H1 (cell line): ENCODE measurements at regions not wholly inside any gene's neighbourhood (a gene's known extent, or its start where the extent isn't known, plus 50 kb on each side); places are given as distances from the start of the nearest gene placed in this dataset.

ENCODE experiments used
- CTCF ChIA-PET: fragments of 300-600 bp; sonication (Branson Sonifier 250); formaldehyde crosslinking; loops from one replicate; lab custom pipeline; 2021; ENCODE audit not compliant: partially characterized antibody; lab: Charles Lee
- POLR2A ChIA-PET: fragments of 300-600 bp; sonication (Branson Sonifier 250); formaldehyde crosslinking; loops from one replicate; lab custom pipeline; 2021; ENCODE audit warnings: inconsistent platforms; ENCODE audit not compliant: partially characterized antibody; lab: Charles Lee
- DNase-seq, 2 experiments: peaks; one replicate each; pipeline versions ENCODE4 v3.0.0 to v3.0.0-alpha.2; 2010 to 2022; ENCODE audit warnings: low spot score in 2 of 2, low read depth in 1 of 2, mixed read lengths in 1 of 2
- FAIRE-seq: peaks from 2 replicates; lab custom pipeline; 2011; peaks lifted over from hg19 to GRCh38; lab: Jason Lieb, UNC
- H2AFZ ChIP-seq: 2 replicates; pipeline ENCODE4 v1.8.1; 2012; ENCODE audit warnings: low read length, inconsistent platforms
- H2AK5ac ChIP-seq: 2 replicates; pipeline ENCODE4 v1.6.1; 2013; ENCODE audit warnings: low read depth, low read length
- H2BK120ac ChIP-seq: replicated peaks from 2 replicates; pipeline ENCODE3; 2013; ENCODE audit warnings: low read depth, low read length, inconsistent platforms
- H2BK12ac ChIP-seq: 2 replicates; pipeline ENCODE4 v1.6.1; 2013; ENCODE audit warnings: low read depth, low read length
- H2BK15ac ChIP-seq: 2 replicates; pipeline ENCODE4 v1.6.1; 2013; ENCODE audit warnings: low read length
- H2BK20ac ChIP-seq: 2 replicates; pipeline ENCODE4 v1.6.1; 2013; ENCODE audit warnings: low read length
- H2BK5ac ChIP-seq: 2 replicates; pipeline ENCODE4 v1.6.1; 2013; ENCODE audit warnings: low read depth, low read length
- H3K14ac ChIP-seq: 2 replicates; pipeline ENCODE4 v1.6.1; 2013; ENCODE audit warnings: inconsistent platforms; ENCODE audit not compliant: insufficient read length
- H3K18ac ChIP-seq: 2 replicates; pipeline ENCODE4 v1.6.1; 2013; ENCODE audit warnings: low read length; ENCODE audit errors: extremely low read depth
- H3K23ac ChIP-seq: 2 replicates; pipeline ENCODE4 v1.6.1; 2013; ENCODE audit warnings: inconsistent platforms; ENCODE audit not compliant: insufficient read length
- H3K23me2 ChIP-seq: 2 replicates; pipeline ENCODE4 v1.6.1; 2013; ENCODE audit warnings: low read depth, low read length
- H3K27ac ChIP-seq: 2 replicates; pipeline ENCODE4 v1.6.1; 2011; ENCODE audit warnings: low read depth, low read length, inconsistent platforms
- H3K27me3 ChIP-seq, 4 experiments: replicated peaks in 1 of 4; 1 replicate in 1 of 4; 2 replicates in 3 of 4; pipeline versions ENCODE4 v1.6.1 to v1.8.1; 2011 to 2013; ENCODE audit warnings: low read length in 3 of 4, mild to moderate bottlenecking in 3 of 4, inconsistent platforms in 2 of 4, mixed read lengths in 2 of 4, moderate library complexity in 1 of 4; ENCODE audit not compliant: control insufficient read depth in 3 of 4, insufficient read depth in 3 of 4; ENCODE audit errors: extremely low read depth in 1 of 4
- H3K36me3 ChIP-seq, 4 experiments: 2 replicates each; pipeline versions ENCODE4 v1.6.1 to v1.8.1; 2011 to 2013; ENCODE audit warnings: mild to moderate bottlenecking in 4 of 4, low read length in 3 of 4, moderate library complexity in 2 of 4, control low read depth in 1 of 4, inconsistent platforms in 1 of 4; ENCODE audit not compliant: insufficient read depth in 4 of 4, control insufficient read depth in 2 of 4
- H3K4ac ChIP-seq: replicated peaks from 2 replicates; pipeline ENCODE3; 2013; ENCODE audit warnings: low read length, low read depth, mixed read lengths, inconsistent platforms; ENCODE audit not compliant: insufficient read length
- H3K4me1 ChIP-seq, 4 experiments: replicated peaks in 1 of 4; 1 replicate in 1 of 4; 2 replicates in 3 of 4; pipeline versions ENCODE4 v1.6.1 to v1.8.1; 2011 to 2013; ENCODE audit warnings: low read length in 3 of 4, inconsistent platforms in 2 of 4, mixed read lengths in 1 of 4; ENCODE audit not compliant: insufficient read depth in 4 of 4, control insufficient read depth in 3 of 4
- H3K4me2 ChIP-seq, 2 experiments: 2 replicates each; pipeline versions ENCODE4 v1.6.1 to v1.8.1; 2011 to 2013; ENCODE audit warnings: low read depth in 2 of 2, low read length in 2 of 2, control low read depth in 1 of 2, inconsistent platforms in 1 of 2, mild to moderate bottlenecking in 1 of 2; ENCODE audit not compliant: insufficient read depth in 1 of 2
- H3K4me3 ChIP-seq, 4 experiments: fragments of 200-600, 300-600 bp in 1 of 4; sonication (generic), shearing (Covaris generic), sonication (Bioruptor Twin) in 1 of 4; 2 replicates each; pipeline versions ENCODE4 v1.5.1 to v1.8.1; 2011 to 2016; ENCODE audit warnings: low read length in 4 of 4, low read depth in 3 of 4, control low read depth in 2 of 4, inconsistent platforms in 2 of 4, mild to moderate bottlenecking in 2 of 4, mixed read lengths in 1 of 4, moderate library complexity in 1 of 4; ENCODE audit not compliant: insufficient read depth in 2 of 4; ENCODE audit errors: extremely low read depth in 1 of 4
- H3K56ac ChIP-seq: replicated peaks from 2 replicates; pipeline ENCODE3; 2013; ENCODE audit warnings: low read depth, mild to moderate bottlenecking, mixed read lengths, low read length, inconsistent platforms; ENCODE audit not compliant: insufficient read length
- H3K79me1 ChIP-seq: 2 replicates; pipeline ENCODE4 v1.6.1; 2013; ENCODE audit warnings: low read depth, low read length, control low read depth
- H3K79me2 ChIP-seq, 2 experiments: 2 replicates each; pipeline versions ENCODE4 v1.6.1 to v1.8.1; 2012 to 2013; ENCODE audit warnings: low read length in 2 of 2, mild to moderate bottlenecking in 2 of 2, inconsistent platforms in 1 of 2; ENCODE audit not compliant: insufficient read depth in 2 of 2, control insufficient read depth in 1 of 2
- H3K9ac ChIP-seq, 4 experiments: replicated peaks in 1 of 4; 1 replicate in 1 of 4; 2 replicates in 3 of 4; pipeline versions ENCODE4 v1.6.1 to v1.8.1; 2011 to 2013; ENCODE audit warnings: low read depth in 3 of 4, low read length in 3 of 4, control low read depth in 2 of 4, mild to moderate bottlenecking in 2 of 4, moderate library complexity in 2 of 4, inconsistent platforms in 1 of 4; ENCODE audit errors: extremely low read depth in 1 of 4
- H3K9me3 ChIP-seq, 2 experiments: 2 replicates each; pipeline versions ENCODE4 v1.6.1 to v1.8.1; 2012 to 2013; ENCODE audit warnings: mild to moderate bottlenecking in 2 of 2, moderate library complexity in 2 of 2, control low read depth in 1 of 2, inconsistent platforms in 1 of 2, low read depth in 1 of 2, low read length in 1 of 2, mixed read lengths in 1 of 2; ENCODE audit not compliant: insufficient read depth in 2 of 2
- H4K20me1 ChIP-seq, 2 experiments: replicated peaks in 1 of 2; 2 replicates each; pipeline versions ENCODE3 to v1.8.1; 2011 to 2013; ENCODE audit warnings: inconsistent platforms in 2 of 2, low read length in 2 of 2, mild to moderate bottlenecking in 1 of 2; ENCODE audit not compliant: insufficient read depth in 2 of 2, control insufficient read depth in 1 of 2
- H4K5ac ChIP-seq: 2 replicates; pipeline ENCODE4 v1.6.1; 2013; ENCODE audit warnings: low read length, low read depth, mixed read lengths, inconsistent platforms; ENCODE audit not compliant: insufficient read length
- H4K8ac ChIP-seq: 2 replicates; pipeline ENCODE4 v1.8.0; 2013; ENCODE audit warnings: mild to moderate bottlenecking, moderate library complexity, low read length, inconsistent platforms; ENCODE audit not compliant: insufficient read depth; ENCODE audit errors: extremely low read depth
- H4K91ac ChIP-seq: replicated peaks from 2 replicates; pipeline ENCODE3; 2013; ENCODE audit warnings: low read length, mixed read lengths, inconsistent platforms; ENCODE audit not compliant: insufficient read length
- POLR2AphosphoS5 ChIP-seq: IDR thresholded peaks from 2 replicates; pipeline ENCODE4 v1.6.1; 2011; ENCODE audit warnings: low read depth, low read length
- SRF ChIP-seq: IDR thresholded peaks from 2 replicates; pipeline ENCODE4 v1.6.1; 2011; ENCODE audit warnings: mild to moderate bottlenecking, low read depth, low read length, moderate library complexity
- WGBS, 2 experiments: shearing (Covaris generic) in 1 of 2; methylation state at CpG; one replicate each; pipeline versions ENCODE4 v1.1.6 to v1.1.7; 2013 to 2015; ENCODE audit warnings: low lambda C conversion rate in 2 of 2, mixed read lengths in 2 of 2, inconsistent platforms in 1 of 2, low coverage in 1 of 2, missing lambda C conversion rate in 1 of 2; ENCODE audit not compliant: insufficient replicate concordance in 2 of 2, insufficient coverage in 1 of 2, insufficient read length in 1 of 2; ENCODE audit errors: extremely low coverage in 1 of 2, missing lambda C conversion rate in 1 of 2; 5-methylcytosine and 5-hydroxymethylcytosine counted together
- TF ChIP-seq, protein P1 (sequence below): IDR thresholded peaks from 2 replicates; pipeline ENCODE4 v1.6.1; 2012; ENCODE audit warnings: inconsistent platforms

DNA sequence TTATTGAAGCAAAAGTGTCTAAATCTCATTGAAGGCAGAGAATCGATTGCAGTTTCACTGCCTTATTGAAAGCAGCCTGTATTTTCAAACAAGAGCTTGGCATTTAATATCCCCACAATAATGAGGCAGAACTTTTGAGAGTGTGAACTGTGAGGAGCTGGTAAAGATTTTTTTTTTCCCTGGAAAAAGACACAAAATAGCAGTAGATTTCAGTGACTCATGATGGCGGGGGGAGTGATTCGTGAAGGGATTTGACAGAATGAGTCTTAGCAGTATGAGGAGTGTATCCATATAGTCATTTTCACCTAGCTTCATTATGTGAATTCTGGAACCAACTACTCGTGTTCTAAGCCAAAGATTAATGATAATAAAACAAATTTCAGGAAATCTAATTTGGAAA lies 242.9 kb downstream of the ARL6IP6 start:
- H3K4me3 ChIP-seq, result no peak overlapping the region
- H2BK120ac ChIP-seq, result no peak overlapping the region
- H3K9me3 ChIP-seq, result no peaks in the 10 kb centered on the region
- H2BK5ac ChIP-seq, result no peak overlapping the region
- H3K23me2 ChIP-seq, result no peaks in the 10 kb centered on the region
- H2BK12ac ChIP-seq, result no peak overlapping the region
- H3K4ac ChIP-seq, result no peak overlapping the region
- no peak overlapping the region for H4K8ac ChIP-seq
- H3K27me3 ChIP-seq, result no peaks in the 10 kb centered on the region
- no peak overlapping the region for H2AFZ ChIP-seq
- WGBS, 2 experiments, result 87% methylated on average over 4 of the region's 4 CpGs; no CpG with 5 or more reads in 1 of the 2 experiments
- H3K14ac ChIP-seq, result no peak overlapping the region
- no peak overlapping the region for H3K56ac ChIP-seq
- TF ChIP-seq SRF (no peak), POLR2AphosphoS5 (no peak)
- TF ChIP-seq, protein P1, sequence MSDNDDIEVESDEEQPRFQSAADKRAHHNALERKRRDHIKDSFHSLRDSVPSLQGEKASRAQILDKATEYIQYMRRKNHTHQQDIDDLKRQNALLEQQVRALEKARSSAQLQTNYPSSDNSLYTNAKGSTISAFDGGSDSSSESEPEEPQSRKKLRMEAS, result no peak
- ChIA-PET POLR2A (no interaction called here), CTCF (interaction anchor here (1.4 kb wide), 1 partner anchor 100 kb away, joined by 3 read pairs; no protein-coding TSS in a partner anchor)
- no peaks in the 10 kb centered on the region for H3K36me3 ChIP-seq
- DNase-seq (no peak), FAIRE-seq (no peak)
- no peaks in the 10 kb centered on the region for H4K20me1 ChIP-seq
- no peak overlapping the region for H4K5ac ChIP-seq
- no peaks in the 10 kb centered on the region for H3K79me1 ChIP-seq
- H3K18ac ChIP-seq, result no peak overlapping the region
- no peak overlapping the region for H2AK5ac ChIP-seq
- H3K4me1 ChIP-seq, result no peaks in the 10 kb centered on the region
- H3K27ac ChIP-seq, result no peak overlapping the region
- no peaks in the 10 kb centered on the region for H3K79me2 ChIP-seq
- H4K91ac ChIP-seq, result no peak overlapping the region
- no peak overlapping the region for H3K4me2 ChIP-seq
- no peak overlapping the region for H2BK15ac ChIP-seq
- no peak overlapping the region for H3K23ac ChIP-seq
- H2BK20ac ChIP-seq, result no peak overlapping the region
- H3K9ac ChIP-seq, result no peak overlapping the region
